HCT116 (cell line): ENCODE measurements at regions not wholly inside any gene's neighbourhood (a gene's known extent, or its start where the extent isn't known, plus 50 kb on each side); places are given as distances from the start of the nearest gene placed in this dataset.

ENCODE experiments used
- ATAC-seq: fragments of 200-7000 bp; cut with Tn5 transposase; 2 replicates; pipeline ENCODE4 v1.9.1; 2020; ENCODE audit warnings: mild to moderate bottlenecking, moderate library complexity
- BruUV-seq: library from RNA; stranded (reverse); fragments of 400-500 nt; replicated peaks from 2 replicates; lab custom pipeline; 2021; lab: Mats Ljungman, UMichigan
- CTCF ChIA-PET: fragments of 300-600 bp; sonication (Branson Sonifier 250); formaldehyde crosslinking; loops from one replicate; lab custom pipeline; 2021; ENCODE audit warnings: antibody characterized with exemption; lab: Charles Lee
- POLR2A ChIA-PET: fragments of 300-600, 350-600 bp; sonication (Branson Sonifier 250); formaldehyde crosslinking; loops from one replicate; lab custom pipeline; 2021; ENCODE audit warnings: antibody characterized with exemption; lab: Charles Lee
- RAD21 ChIA-PET, 2 experiments: fragments of 300-600 bp; sonication (Branson Sonifier 250); formaldehyde crosslinking; loops; one replicate each; lab custom pipeline; 2023; ENCODE audit warnings: low total read pairs in 2 of 2; ENCODE audit not compliant: uncharacterized antibody in 2 of 2, unreplicated experiment in 2 of 2, low non-redundant PET in 1 of 2; lab: Charles Lee
- DNase-seq: peaks from one replicate; pipeline ENCODE4 v3.0.0-alpha.2; 2010; ENCODE audit warnings: low read depth, low spot score
- H2AFZ ChIP-seq: fragments of 200-600 bp; shearing (Covaris generic), sonication (generic); 2 replicates; pipeline ENCODE4 v1.6.1; 2017; ENCODE audit warnings: low read depth, mixed run types, mixed read lengths, antibody characterized with exemption, low read length; ENCODE audit not compliant: poor library complexity, severe bottlenecking
- H3K27ac ChIP-seq: 2 replicates; pipeline ENCODE4 v1.5.1; 2012; ENCODE audit warnings: low read depth, low read length
- H3K27me3 ChIP-seq: fragments of 200-600 bp; sonication (generic); 2 replicates; pipeline ENCODE4 v1.6.1; 2016; ENCODE audit warnings: mixed run types, low read length, mixed read lengths; ENCODE audit not compliant: insufficient read depth
- H3K36me3 ChIP-seq, 2 experiments: fragments of 200-500 bp in 1 of 2; fragments of 200-600 bp in 1 of 2; sonication (Bioruptor generic) in 1 of 2; sonication (generic) in 1 of 2; 2 replicates each; pipeline versions ENCODE4 v1.5.1 to v1.6.1; 2014 to 2016; ENCODE audit warnings: low read length in 2 of 2, inconsistent platforms in 1 of 2, mixed read lengths in 1 of 2, mixed run types in 1 of 2; ENCODE audit not compliant: insufficient read depth in 2 of 2, control insufficient read depth in 1 of 2
- H3K4me1 ChIP-seq, 2 experiments: fragments of 200-600 bp in 1 of 2; sonication (generic) in 1 of 2; 2 replicates each; pipeline versions ENCODE4 v1.5.1 to v1.6.1; 2012 to 2017; ENCODE audit warnings: low read length in 2 of 2, inconsistent platforms in 1 of 2, mild to moderate bottlenecking in 1 of 2, mixed read lengths in 1 of 2, mixed run types in 1 of 2, moderate library complexity in 1 of 2; ENCODE audit not compliant: insufficient read depth in 2 of 2, control insufficient read depth in 1 of 2
- H3K4me2 ChIP-seq: fragments of 200-600 bp; sonication (generic); 2 replicates; pipeline ENCODE4 v1.6.1; 2017; ENCODE audit warnings: mixed run types, low read length, mixed read lengths
- H3K4me3 ChIP-seq, 2 experiments: fragments of 200-600 bp in 1 of 2; sonication (generic) in 1 of 2; replicated peaks in 1 of 2; 2 replicates each; pipeline ENCODE4 v1.5.1; 2011 to 2016; ENCODE audit warnings: low read length in 2 of 2, control low read depth in 1 of 2, low read depth in 1 of 2, mild to moderate bottlenecking in 1 of 2, mixed read lengths in 1 of 2, mixed run types in 1 of 2
- H3K79me2 ChIP-seq: fragments of 200-600 bp; sonication (generic); 2 replicates; pipeline ENCODE4 v1.6.1; 2017; ENCODE audit warnings: mild to moderate bottlenecking, mixed run types, low read length, moderate library complexity, mixed read lengths; ENCODE audit not compliant: insufficient read depth
- H3K9ac ChIP-seq: fragments of 200-600 bp; sonication (generic); 2 replicates; pipeline ENCODE4 v1.6.1; 2016; ENCODE audit warnings: low read length, mixed read lengths
- H3K9me2 ChIP-seq: fragments of 200-600 bp; sonication (generic), shearing (Covaris generic); 2 replicates; pipeline ENCODE4 v1.6.1; 2017; ENCODE audit warnings: mixed run types, mild to moderate bottlenecking, moderate library complexity; ENCODE audit not compliant: insufficient read depth
- H3K9me3 ChIP-seq, 2 experiments: fragments of 200-500 bp in 1 of 2; fragments of 200-600 bp in 1 of 2; sonication (Bioruptor generic) in 1 of 2; sonication (generic) in 1 of 2; 2 replicates each; pipeline ENCODE4 v1.6.1; 2014 to 2017; ENCODE audit warnings: low read length in 2 of 2, mixed read lengths in 2 of 2, inconsistent platforms in 1 of 2, low read depth in 1 of 2, mild to moderate bottlenecking in 1 of 2, mixed run types in 1 of 2, moderate library complexity in 1 of 2; ENCODE audit not compliant: control insufficient read depth in 1 of 2, insufficient read depth in 1 of 2
- H4K20me1 ChIP-seq: fragments of 200-600 bp; sonication (generic), shearing (Covaris generic); 2 replicates; pipeline ENCODE4 v1.6.1; 2017; ENCODE audit warnings: mixed run types, mild to moderate bottlenecking, moderate library complexity; ENCODE audit not compliant: insufficient read depth
- CBX3 ChIP-seq: IDR thresholded peaks from 2 replicates; pipeline ENCODE4 v1.6.1; 2012; ENCODE audit warnings: low read depth
- EGR1 ChIP-seq: IDR thresholded peaks from 2 replicates; pipeline ENCODE4 v1.6.1; 2012; ENCODE audit warnings: low read depth
- EZH2 ChIP-seq: fragments of 200-600 bp; sonication (generic); IDR thresholded peaks from 2 replicates; pipeline ENCODE4 v1.6.1; 2017; ENCODE audit warnings: antibody characterized with exemption, mixed run types
- EZH2phosphoT487 ChIP-seq: fragments of 200-600 bp; IDR thresholded peaks from 2 replicates; pipeline ENCODE4 v1.6.1; 2018; ENCODE audit warnings: antibody characterized with exemption, borderline replicate concordance
- FOSL1 ChIP-seq: IDR thresholded peaks from 2 replicates; pipeline ENCODE4 v1.6.1; 2012; ENCODE audit warnings: low read depth
- JUND ChIP-seq: IDR thresholded peaks from 2 replicates; pipeline ENCODE4 v1.6.1; 2012
- MAX ChIP-seq: IDR thresholded peaks from 2 replicates; pipeline ENCODE4 v1.6.1; 2012
- SP1 ChIP-seq: IDR thresholded peaks from 2 replicates; pipeline ENCODE4 v1.6.1; 2012; ENCODE audit warnings: low read depth
- SRF ChIP-seq: IDR thresholded peaks from 2 replicates; pipeline ENCODE4 v1.6.1; 2012; ENCODE audit warnings: low read depth
- ZBTB33 ChIP-seq: IDR thresholded peaks from 2 replicates; pipeline ENCODE4 v1.6.1; 2011; ENCODE audit warnings: mild to moderate bottlenecking, low read length, moderate library complexity; ENCODE audit not compliant: insufficient replicate concordance; ENCODE audit errors: extremely low read depth
- ZFX ChIP-seq: fragments of 450-650 bp; IDR thresholded peaks from 2 replicates; pipeline ENCODE4 v1.6.1; 2017
- ZNF274 ChIP-seq: fragments of 200-500 bp; sonication (Bioruptor generic); IDR thresholded peaks from 2 replicates; pipeline ENCODE4 v1.6.1; 2014; ENCODE audit warnings: mild to moderate bottlenecking, low read depth, low read length, inconsistent platforms
- intact Hi-C: fragments of 100-400 bp; cut with micrococcal nuclease; formaldehyde crosslinking; loops from 2 replicates; pipeline ENCODE4 v1.10.0; 2022

- H3K9me2 ChIP-seq = no peaks in the 10 kb centered on the region
- H3K27ac ChIP-seq = no peak overlapping the region
- H3K4me2 ChIP-seq = no peak overlapping the region
- no peak overlapping the region for H3K9ac ChIP-seq
- ATAC-seq = no peak
- H3K4me1 ChIP-seq = no peaks in the 10 kb centered on the region; a peak in 1 of 4 replicates
- H3K36me3 ChIP-seq = no peaks in the 10 kb centered on the region
- H4K20me1 ChIP-seq = no peaks in the 10 kb centered on the region
- H3K27me3 ChIP-seq = no peaks in the 10 kb centered on the region
- no peak overlapping the region for H3K4me3 ChIP-seq
- POLR2A ChIA-PET = no interaction called here
- intact Hi-C loops = no loop called here
- TF ChIP-seq SP1 (no peak), ZNF274 (no peak), ZFX (no peak), CBX3 (no peak), SRF (no peak), JUND (no peak), MAX (no peak), EZH2 (no peak), FOSL1 (no peak), ZBTB33 (no peak), EGR1 (no peak), EZH2phosphoT487 (no peak)
- TF ChIP-seq, all 23 proteins: peak for 0
- H2AFZ ChIP-seq = no peak overlapping the region
- BruUV-seq = no TSS peak
- H3K79me2 ChIP-seq = no peaks in the 10 kb centered on the region
- H3K9me3 ChIP-seq = no peaks in the 10 kb centered on the region
- RAD21 ChIA-PET = no interaction called here
- DNase-seq = no peak
- CTCF ChIA-PET = no interaction called here
These were observed 152.6 kb upstream of the SGK1 start for GRCh38 chr6:134470457-134470975.
